ENCODE measurements at regions not wholly inside any gene's neighbourhood (a gene's known extent, or its start where the extent isn't known, plus 50 kb on each side); places are given as distances from the start of the nearest gene placed in this dataset.

- TF ChIP-seq CTCF (IDR thresholded peaks at IDR 0.05) (no peak), POLR2A (IDR thresholded peaks at IDR 0.05) (no peak)
Observed at GRCh38 chr3:18888370-18888769, 259.9 kb upstream of the KCNH8 start.
